Epidermal melanocyte (primary cell): ENCODE measurements at regions not wholly inside any gene's neighbourhood (a gene's known extent, or its start where the extent isn't known, plus 50 kb on each side); places are given as distances from the start of the nearest gene placed in this dataset.
"Not testable (repeated sequence)": the region's sequence is repeated elsewhere in the genome, so short reads cannot be mapped to it uniquely, and the experiment has no call there.

Source experiments
- DNase-seq: peaks from one replicate; pipeline ENCODE4 v3.0.0; 2011; ENCODE audit warnings: low spot score; ENCODE audit not compliant: insufficient read length

- no peak for DNase-seq
Observed at GRCh38 chr3:166362698-166363097, 525.5 kb upstream of the BCHE start.

DNA sequence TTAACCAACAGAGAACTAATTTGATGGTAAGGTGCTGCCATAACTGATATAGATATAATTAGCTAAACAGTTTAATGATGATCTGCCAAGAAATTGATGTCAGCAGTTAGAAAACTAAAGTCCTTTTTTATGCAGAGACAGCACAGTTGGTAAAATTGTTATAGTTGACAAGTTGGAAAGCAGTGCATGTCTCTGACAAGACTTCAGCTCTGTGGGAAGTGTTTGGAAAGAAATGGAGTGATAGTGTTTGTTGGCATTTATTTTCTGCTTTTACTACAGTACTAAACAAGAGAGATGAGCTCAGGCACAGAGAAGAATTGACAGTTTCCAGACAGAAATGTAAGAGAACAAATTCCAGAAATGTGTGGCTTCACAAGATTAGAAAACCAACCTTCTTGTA lies 523.5 kb upstream of the BCHE start:
- no peak for DNase-seq

DNA sequence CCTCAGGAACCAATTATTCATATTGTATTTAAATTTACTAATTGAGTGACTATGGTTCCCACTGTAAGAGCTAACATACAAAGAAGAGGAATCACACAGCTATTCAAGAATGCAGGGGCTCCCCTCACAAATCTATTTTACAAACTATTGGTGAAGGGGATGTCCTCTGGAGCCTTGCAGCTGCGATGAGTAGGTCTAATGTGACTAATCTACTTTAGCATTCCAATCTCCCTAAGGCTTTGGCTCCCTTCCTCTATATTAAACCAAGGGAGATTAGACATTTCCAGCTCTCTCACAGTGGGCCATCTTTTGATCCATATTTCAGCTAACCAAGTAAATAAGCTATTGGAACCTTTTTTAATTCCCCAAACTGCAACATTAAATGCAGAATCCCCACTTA lies 514.2 kb upstream of the BCHE start:
- no peak for DNase-seq

- DNase-seq = no peak
Observed at GRCh38 chr3:166340604-166341266, 503.5 kb upstream of the BCHE start.

DNA sequence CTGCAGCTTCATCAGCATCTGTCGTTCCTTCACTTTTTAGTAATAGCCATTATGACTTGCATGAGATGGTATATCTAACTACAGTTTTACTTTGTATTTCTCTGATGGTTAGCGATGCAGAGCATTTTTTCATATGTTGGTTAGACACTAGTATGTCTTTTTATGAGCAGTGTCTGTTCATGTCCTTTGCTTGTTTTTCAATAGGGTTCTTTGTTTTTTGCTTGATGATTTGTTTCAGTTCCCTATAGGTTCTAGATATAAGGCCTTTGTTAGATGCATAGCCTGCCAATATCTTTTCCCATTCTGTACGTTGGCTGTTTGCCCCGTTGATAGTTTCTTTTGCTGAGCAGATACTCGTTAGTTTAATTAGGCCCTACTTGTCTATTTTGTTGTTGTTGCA lies 487.2 kb upstream of the BCHE start:
- DNase-seq = no peak

DNA sequence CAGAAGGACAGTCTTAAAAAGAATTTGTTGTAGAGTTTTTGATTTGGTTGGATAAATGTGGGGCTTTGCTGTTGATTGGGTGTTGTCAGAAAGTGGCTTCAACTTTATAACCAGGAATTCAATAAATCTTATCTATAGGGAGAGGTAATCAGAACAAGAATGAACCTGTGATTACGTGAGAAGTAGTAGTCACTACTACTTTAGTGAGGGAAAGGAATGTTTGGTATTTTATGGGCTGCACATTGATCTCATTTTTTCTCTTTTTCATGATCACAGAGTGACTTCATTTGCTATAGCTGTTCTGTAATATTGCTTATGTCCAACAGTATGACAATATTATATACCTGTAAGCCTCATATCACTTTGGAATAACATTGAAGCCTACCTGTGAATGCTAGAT lies 485.2 kb upstream of the BCHE start:
- no peak for DNase-seq

DNA sequence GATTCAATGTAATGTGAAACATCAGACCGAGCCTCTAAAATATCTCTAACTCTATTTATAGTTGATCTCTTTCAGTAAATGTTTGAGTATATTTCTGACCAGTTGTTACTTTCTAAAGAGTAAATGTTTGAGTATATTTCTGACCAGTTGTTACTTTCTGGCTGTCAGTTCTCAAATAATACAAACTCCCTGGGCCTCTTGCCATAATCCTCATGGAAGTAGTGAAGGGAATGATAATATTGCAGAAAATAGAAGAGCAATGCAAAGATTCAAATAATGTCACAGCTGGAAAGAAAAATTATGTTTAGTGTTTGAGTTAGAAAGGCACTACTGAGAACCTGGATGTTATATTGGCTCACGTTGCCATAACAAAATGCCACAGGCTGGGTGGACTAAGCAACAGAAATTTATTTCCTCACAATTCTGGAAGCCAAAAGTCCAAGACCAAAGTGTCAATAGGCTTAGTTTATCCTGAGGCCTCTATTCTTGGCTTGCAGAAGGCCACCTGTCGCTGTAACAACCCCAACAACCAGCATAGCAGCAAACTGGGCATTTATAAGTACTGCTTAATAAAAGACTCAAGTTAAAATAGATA lies 470.6 kb upstream of the BCHE start:
- DNase-seq = no peak

DNA sequence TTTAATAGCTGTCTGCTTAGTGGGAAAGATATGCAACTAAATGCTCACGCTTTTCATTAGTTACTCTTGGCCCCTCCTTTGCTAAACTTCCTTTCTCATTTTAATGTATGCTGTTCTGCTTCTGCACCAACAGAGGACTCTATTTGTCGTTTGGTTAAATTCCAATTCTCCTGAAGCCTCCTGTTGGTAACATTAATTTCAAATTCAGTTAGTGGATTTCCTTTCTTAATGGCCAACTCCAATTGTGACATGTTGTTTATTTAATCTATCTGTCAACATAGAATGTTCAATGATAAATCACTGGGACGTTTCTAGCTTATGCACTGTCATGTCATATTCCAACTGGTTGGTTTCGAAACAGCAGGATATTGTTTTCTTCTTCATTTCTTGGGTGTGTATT lies 467.4 kb upstream of the BCHE start:
- no peak for DNase-seq

DNA sequence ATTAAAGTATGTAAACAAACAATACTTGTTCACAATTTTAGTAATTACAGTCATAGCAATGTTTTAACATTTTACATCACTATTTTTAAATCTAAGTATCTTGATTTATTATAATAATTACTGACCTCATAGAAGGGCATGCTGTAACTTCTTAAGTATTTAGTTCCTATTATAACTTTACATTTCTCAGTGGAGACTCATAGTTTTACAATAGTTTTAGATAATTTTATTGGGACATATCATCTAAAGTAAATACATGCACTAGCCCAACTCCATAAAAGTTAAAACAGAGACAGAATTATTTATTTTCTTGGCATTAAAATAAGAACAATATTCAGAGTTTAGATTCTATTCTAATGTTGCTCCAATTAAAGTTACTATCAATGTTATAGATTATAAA lies 466.5 kb upstream of the BCHE start:
- no peak for DNase-seq

DNA sequence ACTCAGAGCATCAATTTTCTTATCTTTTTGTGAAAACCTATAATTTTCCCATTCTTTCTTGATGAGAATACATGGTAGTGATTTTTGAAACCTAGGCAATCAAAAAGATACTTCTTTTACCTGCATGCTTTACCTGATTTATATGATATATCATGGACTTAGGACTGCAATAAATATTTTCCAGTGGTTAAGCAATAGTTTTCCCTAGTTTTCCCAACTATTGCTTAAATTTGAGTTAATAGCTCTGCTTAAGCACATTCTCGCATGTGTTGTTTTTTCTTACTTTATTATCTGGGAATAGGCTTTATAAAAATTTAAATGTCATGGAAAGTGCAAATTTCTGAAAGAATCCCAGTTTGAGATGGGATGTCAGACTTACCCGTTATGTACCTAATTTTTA lies 465.1 kb upstream of the BCHE start:
- DNase-seq = no peak

DNA sequence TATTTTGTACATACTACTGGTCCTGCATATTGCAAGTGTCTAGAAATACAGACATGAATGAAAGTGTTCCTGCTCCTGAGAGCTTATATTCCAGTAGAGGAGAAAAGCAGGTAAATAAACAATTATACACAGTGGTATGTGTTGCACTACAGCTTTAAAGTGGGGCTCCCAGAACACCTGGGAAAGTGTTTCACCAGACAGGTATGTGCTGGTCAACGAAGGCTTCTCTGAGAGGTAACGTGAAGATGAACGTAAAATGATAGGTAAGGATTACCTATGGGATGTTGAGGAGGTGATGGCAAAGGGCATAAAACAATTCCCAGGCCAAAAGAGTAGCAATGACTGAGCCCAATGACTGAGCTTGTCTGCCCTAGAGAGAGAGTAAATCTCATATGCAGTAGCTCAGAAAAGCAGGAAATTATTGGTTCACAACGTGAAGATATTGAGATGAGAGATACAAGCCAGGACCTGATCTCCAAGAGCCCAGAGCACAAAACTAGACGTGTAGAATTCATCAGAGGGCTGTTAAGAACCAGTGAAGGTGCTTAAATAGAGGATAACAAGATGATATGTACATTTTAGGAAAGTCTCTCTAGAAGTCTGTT lies 459.1 kb upstream of the BCHE start:
- no peak for DNase-seq

DNA sequence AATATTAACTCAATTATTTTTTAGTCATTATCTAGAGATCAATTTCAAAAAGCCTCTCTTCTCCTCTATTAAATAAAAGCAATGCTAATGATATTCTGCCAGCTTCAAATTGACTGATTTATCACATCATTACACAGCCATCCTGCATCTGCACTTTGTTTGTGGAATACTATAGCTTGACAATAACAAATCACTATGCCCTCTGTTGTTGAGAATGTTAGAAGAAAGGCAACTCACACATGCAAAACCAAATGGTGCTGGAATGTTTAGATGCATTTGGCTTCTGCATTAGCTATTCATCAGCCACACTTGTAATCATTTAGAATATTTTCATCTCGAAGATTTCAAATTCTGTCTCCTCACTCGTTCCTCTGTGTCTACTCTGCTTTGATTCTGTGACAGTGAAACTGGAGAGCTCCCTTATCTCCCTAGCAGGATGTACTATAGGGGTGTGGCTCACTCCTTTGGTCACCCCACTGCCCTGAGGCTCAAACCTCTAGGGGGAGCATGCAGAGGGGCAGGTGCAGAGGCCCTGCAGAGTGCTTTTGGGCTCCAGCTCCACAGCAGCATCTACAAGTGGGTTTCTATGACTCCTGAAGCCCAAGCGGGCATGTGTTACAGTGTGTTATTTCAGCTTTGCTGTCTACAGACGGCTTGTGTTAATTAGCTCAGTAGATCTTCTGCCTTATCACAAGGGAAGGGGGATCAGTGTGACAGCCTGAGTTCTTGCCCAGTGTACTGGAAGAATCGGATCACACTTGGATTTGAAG lies 454.1 kb upstream of the BCHE start:
- no peak for DNase-seq

GRCh38 chr3:166285001-166285400 lies 447.8 kb upstream of the BCHE start:
- DNase-seq = no peak

GRCh38 chr3:166283840-166284239 lies 446.6 kb upstream of the BCHE start:
- DNase-seq = no peak

GRCh38 chr3:166282931-166283330 lies 445.7 kb upstream of the BCHE start:
- DNase-seq = no peak

DNA sequence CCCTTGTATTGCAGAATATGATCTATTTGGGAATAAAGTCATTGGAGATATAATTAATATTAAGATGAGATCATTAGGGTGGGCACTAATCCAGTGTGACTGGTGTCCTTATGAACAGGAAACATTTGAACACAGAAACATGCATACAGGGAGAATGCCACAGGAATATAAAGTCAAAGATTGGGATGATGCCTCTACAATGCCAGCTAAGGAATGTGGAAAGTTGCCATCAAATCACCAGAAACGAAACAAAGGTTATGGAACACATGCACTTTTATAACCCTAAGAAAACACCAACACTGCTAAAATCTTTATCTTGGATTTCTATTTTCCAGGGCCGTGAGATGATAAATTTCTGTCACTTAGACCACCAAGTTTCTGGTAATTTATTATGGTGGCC lies 442.4 kb upstream of the BCHE start:
- no peak for DNase-seq

- DNase-seq = no peak
Observed at GRCh38 chr3:166275024-166275390, 437.8 kb upstream of the BCHE start.

DNA sequence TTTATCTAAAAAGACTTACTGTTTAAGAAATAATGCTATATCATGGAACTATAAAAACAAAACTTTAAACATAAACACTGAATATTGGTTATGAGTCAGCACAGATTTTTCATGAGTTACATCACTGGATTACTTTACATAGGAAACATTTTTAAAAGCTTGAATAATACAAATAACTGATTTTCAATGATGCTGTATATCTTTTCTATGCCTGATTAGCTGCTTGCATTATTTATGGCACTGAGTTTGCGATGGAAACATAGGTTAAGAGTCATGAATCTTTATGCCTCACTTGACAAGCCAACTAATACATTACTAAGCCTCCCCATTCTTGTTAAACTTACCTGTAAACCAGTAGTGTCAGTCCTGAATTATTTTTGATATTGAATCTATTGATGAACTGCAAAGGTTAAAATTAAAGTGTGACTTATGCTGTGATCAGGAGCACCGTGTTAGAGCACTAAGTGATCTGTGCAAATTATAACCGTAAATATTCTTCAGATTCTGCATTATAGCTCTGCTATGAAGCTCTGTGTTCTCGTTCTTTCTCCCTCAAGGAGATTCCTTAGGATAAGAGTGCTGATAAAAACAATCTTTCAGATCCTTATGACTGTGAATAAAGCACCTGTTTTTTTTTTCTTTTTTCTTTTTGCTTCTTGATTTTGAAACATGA lies 437.3 kb upstream of the BCHE start:
- DNase-seq = no peak

DNA sequence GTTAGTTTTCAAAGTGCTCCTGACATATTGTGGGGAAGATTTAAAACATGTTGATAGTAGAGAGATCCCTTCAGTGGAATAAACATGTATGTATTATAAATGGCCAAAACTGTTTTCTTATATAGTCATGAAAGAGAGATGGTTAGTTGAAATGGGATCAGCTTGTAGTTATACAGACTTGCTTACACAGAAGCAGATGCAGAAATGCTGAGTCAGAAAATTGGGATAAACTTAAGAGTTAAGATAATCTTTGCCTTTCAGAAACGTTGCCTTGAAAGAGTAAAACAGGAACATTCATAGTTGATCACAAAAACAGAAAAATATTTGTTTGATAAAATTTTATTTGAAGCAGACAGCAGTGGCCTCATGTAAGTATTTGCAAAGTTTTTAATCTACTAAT lies 433.2 kb upstream of the BCHE start:
- no peak for DNase-seq

GRCh38 chr3:166265153-166265552 lies 427.9 kb upstream of the BCHE start:
- DNase-seq = no peak

DNA sequence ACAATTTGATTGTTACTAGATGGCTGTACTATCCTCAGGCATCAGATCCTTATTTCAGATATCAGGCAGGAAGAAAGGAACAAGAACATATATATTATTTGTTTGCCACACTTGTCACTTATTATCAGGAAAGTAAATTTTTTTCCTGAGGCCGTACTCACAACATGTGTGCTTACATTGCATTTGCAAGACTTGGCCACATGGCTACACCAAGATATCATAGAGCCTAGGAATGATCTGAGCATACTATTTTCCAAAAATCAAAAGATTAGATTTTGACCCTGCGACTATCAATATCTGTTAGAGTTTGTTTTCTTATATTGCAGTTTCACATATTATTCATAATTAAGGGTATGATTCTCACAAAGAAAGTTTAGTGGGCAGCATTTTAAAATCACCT lies 426.2 kb upstream of the BCHE start:
- DNase-seq = no peak

DNA sequence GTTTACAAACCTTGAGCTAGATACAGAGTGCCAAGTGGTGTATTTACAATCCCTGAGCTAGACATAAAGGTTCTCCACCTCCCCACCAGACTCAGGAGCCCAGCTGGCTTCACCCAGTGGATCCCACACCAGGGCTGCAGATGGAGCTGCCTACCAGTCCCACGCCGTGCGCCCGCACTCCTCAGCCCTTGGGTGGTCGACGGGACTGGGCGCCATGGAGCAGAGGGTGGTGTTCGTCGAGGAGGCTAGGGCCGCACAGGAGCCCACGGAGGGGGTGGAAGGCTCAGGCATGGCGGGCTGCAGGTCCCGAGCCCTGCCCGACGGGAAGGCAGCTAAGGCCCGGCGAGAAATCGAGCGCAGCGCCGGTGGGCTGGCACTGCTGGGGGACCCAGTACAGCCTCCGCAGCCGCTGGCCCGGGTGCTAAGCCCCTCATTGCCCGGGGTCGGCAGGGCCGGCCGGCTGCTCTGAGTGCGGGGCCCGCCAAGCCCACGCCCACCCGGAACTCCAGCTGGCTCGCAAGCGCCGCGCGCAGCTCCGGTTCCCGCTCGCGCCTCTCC lies 421.1 kb upstream of the BCHE start:
- DNase-seq = not testable (repeated sequence)
